HG03575 (cell line): ENCODE measurements at regions not wholly inside any gene's neighbourhood (a gene's known extent, or its start where the extent isn't known, plus 50 kb on each side); places are given as distances from the start of the nearest gene placed in this dataset.

Experiments used
- ATAC-seq: cut with Tn5 transposase; IDR thresholded peaks from one replicate; pipeline ENCODE4 v1.9.1; 2021; ENCODE audit not compliant: unreplicated experiment, insufficient number of reproducible peaks, low FRiP score; ENCODE audit errors: extremely low read depth

DNA sequence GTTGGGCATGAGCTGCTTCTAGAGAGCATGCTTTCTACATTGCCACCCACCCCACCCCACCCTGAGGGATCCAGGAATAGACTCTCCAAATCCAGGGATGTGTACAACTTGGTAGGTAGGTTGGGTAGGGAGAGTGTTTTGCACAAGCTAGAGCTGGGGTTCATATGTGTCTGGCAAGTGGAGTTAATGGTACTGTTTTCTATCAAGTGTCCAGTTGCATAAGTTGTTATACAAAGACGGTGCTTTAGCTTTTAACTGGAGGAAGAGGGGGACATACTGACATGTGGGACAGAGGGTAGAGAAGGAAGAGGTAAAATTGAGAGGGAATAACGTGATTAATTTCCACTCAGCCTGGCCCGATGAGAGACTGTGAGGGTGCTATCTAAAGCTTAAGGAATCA is 51.0 kb upstream of the TNC start:
- no peak for ATAC-seq

DNA sequence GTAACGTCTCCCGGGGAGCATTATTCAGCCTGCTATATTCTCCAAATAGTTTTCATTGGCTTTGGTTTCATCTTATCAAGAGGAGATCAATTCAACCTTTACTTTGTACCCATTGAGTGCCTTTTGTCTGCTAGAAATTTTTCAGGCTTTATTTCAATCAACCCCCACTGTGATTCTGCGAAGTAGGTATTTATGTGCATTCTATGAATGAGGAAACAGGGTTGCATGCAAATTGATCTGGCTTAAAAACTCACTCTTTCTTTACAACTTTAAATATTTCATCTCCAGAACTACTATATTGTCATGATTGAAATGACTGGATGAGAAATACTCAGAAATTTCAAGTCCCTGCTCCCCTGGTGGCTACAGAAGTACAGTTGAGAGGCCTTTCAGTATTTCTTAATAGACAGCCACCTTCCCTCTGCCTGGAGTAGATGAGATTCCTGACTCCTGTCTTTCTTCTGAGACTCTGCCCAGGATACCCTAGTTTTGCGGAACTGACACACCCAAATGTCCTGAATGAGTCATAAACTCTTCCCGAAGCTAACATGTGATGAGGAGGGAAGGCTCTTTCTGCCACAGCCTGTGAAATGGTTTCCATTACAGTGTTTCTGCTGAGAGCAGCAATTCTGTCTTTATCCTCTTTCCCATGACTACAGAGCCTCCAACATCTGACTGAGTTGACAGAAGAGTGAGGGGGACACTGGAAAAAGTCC is 52.6 kb upstream of the TNC start:
- no peak for ATAC-seq

GRCh38 chr9:115171921-115172388 is 54.0 kb upstream of the TNC start:
- ATAC-seq: no peak

DNA sequence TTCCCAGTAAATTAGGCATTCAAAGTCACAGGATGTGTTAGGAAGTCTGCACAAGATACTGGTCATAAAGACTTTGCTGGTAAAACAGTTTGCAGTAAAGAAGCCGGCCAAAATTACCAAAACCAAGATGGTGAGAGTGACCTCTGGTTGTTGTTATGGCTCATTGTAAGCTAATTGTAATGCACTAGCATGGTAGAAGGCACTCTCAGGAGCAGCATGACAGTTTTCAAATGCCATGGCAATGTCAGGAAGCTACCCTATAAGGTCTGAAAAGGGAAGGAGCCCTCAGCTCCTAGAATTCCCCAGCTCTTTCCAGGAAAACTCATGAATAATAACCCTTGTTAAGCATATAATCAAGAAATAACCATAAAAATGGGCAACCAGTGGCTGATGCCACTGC is 64.3 kb upstream of the TNC start:
- no peak for ATAC-seq

DNA sequence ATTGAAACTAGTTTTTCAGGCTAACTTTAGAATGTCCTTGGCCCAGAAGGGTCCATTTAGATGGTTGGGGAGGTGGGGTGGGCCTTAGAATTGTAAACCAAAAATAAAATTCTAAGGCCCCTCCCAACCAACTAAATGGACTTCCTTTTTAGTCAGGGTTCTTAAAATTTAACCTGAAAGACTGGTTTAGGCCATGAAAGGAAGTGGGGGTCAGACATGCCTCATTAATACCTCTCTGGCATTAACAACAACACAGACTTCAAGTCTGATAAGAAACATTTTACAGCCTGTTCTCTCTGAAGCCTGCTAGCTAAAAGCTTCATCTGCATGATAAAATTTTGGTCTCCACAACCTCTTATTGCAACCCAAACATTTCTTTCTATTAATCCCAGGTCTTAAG is 65.5 kb upstream of the TNC start:
- ATAC-seq: no peak

- ATAC-seq: no peak
Measured at GRCh38 chr9:115189686-115190085, 71.7 kb upstream of the TNC start.

- ATAC-seq: no peak
Measured at GRCh38 chr9:115191667-115192066, 73.7 kb upstream of the TNC start.

GRCh38 chr9:115192280-115192679 is 74.3 kb upstream of the TNC start:
- ATAC-seq: no peak

DNA sequence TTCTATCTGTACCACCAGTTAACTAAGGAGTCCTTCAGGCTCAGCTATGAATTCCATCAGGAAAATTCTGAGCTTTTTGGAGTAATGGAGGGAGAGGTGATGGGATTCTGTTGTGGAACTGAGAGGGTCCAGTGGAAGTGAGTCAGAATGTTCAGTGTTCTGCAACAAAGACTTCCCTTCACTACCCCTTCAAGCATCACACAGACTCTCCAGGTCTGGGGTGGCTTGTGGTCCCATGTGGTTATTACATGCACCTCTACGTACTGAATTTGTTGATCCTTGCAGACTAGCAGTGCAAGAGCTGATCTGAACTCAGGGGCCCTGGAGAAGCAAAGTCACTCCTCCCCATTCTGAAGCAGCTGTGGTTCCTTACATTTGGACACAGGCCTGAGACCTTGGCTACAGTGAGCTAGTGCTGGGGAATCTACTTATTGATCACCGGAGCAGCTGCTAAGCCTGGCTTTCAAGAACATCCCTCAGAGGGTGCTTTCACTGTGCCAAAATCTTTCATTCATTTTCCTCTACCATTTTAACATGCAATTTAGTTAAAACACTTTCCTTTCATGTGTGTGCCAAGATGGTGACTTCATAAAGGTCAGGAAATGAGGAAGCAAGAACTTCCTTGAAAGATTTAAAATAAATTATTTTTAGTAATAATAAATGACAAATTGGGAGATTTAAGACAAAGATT is 75.0 kb upstream of the TNC start:
- ATAC-seq: no peak

DNA sequence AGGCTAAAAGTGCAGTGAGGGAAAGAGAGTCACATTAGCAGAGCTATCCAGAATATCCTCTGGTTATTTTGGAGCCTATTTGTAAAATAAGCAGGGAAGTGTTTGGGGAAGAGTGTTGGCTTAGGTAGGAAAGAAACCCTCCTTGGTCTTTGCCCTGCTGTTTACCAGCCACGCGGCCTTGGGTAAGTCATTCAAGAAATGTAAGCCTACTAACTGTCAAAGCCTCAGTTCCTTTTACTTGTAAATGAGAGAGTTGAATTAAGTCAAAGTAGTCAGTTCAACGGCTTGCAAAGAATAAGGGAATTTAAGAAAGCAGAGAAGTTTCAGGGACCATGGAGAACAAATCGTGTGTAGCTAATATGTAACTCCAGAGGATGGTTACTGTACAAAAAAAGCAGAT is 75.8 kb upstream of the TNC start:
- no peak for ATAC-seq

DNA sequence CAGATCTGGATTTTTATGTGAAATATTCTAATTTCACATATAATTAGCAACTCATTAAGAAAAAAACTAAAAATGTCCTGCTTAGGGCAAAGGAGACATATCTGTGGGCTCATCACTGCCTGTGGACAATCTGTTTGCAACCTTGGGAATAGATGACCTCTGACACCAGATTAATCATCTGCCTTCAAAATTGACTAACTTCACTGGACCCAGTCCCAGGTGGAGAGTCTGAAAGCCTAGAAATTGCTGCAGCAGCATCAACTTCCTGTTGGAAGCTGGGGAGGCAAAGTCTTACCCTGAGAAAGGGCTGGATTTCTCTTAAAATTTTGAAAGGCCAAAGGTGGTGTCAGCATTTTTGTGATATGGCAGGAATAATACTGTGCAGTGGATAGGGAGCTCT is 76.3 kb upstream of the TNC start:
- ATAC-seq: no peak

DNA sequence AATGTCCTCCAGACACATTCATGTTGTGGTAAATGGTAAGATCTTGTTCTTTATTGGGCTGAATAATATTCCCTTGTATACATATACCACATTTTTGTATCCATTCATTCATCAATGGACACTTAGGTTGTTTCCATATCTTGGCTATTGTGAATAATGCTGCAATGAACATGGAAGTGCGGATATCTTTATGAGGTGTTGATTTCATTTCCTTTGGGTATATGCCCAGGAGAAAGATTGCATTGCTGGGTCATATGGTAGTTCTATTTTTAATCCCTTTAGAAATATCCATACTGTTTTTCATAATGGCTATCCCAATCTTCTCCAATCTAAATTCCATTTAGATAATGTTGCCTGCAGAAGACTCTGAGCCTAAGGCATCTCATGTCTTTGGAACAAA is 78.0 kb upstream of the TNC start:
- ATAC-seq: no peak

- ATAC-seq: no peak
Measured at GRCh38 chr9:115196919-115197318, 79.0 kb upstream of the TNC start.

DNA sequence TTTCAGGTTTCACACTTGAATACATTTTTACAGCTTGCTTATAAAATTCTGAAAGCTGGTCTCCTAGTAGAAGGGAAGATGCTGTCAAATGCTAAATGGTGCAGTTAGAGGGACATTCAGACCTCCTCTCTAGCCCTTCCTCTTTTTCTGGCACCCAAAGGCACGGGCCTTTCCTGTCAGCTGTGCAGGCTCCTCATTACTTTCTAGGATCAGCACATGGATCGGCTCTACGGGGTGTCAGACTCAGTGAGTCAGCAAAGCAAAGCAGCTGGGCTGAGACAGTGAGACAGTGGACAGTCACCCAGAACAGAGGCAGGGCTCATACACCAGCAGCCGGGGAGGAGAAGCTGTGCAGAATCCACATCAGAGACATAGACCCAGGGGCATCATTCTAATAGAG is 80.0 kb upstream of the TNC start:
- no peak for ATAC-seq

DNA sequence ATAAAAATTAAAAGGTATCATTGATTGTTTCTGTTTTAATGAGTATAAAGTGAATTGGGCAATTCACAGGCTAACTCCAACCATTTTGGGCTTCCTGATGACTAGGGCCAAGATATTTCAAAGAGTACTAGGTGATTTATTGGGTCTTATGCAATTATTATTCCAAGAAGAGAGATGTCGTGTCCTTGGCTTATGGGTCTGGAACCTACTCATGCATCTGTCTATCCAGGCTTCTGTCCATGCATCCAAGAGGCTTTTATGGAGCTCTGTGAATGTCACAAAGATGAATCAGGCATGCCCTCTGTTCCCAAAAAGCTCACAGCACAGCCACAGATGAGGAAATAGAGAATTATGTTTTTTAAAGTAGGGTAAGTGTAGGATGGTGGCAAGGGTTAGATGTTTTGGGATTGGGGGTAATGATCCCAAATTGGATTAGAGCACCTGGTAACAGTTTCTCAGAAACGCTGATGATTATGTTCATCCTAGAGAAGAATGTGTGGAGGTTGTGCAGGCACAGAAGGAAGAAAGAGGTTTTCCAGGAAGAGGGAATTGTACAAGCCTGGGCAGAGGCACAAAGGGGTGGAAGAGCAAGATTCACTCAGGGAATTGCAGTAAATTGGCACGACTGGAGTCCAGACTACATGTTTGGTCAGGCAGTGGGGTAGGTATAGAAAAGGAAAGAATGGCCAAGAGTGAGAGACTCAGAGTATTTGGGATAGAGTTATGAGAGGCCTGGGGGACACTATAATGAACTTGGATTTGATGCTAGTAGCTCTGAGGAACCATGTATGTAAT is 83.0 kb upstream of the TNC start:
- no peak for ATAC-seq

- ATAC-seq: no peak
Measured at GRCh38 chr9:115202181-115202580, 84.2 kb upstream of the TNC start.

DNA sequence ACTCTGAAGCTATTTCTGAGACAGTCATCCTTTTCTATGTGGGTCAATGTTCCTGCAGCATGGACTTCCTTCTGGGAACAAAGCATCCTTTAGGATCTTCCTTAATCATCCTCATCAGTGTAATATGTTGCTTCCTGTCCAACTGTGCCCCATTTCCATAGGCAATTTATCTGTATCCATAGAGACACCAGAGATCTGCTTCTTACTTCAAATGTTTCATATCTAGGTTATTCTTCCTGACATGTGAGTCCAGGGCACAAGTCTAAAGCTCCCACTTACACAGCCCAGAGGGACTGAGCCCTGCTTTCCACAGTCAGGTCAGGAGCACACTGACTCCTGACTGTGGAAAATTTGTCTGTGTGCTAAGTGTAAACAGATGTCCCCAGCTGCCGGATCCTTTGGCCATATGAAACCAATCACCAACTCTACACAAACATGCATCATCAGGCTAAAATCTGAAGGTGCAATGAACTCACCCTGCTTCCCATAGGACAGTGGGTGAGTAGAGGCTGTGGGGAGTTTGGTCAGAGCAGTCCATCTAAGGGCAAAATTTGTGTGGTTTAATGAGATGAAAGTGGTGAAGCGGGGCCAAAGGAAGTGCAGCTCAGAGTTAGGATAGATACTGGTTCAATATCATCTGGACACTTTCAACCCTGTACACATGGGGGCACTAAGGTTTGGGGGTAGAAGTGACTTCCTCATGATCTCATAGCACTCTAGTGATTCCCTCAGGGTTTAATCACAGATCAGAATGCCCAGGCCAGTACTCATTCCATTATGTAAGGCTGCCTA is 85.2 kb upstream of the TNC start:
- ATAC-seq: no peak

DNA sequence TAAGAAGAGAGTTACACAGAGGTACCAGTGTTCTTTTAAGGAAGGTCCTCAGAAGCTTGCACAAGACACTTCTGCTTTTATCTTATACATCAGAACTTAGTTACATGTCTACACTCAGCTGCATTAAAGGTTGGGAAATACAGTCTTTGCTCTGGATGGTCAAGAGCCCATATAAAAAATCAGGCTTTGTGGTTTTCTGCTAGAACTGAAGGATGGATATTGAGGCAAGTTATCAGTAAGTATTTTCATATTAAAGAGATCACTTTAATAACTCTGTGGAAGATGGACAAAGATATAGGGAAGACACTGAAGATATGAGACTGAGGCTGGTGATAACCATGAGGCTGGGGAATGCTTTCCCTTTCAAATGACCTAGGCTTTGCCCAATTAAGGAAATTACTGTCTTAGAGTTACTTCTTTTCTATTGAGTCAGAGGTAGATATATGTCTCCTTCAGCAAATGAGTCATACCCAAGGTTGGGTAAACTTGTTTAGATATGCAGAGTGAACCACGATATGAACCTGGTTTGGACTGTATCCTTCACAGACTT is 87.0 kb upstream of the TNC start:
- peak; percentile 30 for ATAC-seq
